NAMALWA (cell line): ENCODE measurements at regions not wholly inside any gene's neighbourhood (a gene's known extent, or its start where the extent isn't known, plus 50 kb on each side); places are given as distances from the start of the nearest gene placed in this dataset.
"Not testable (repeated sequence)": the region's sequence is repeated elsewhere in the genome, so short reads cannot be mapped to it uniquely, and the experiment has no call there.

Experiments used
- DNase-seq: peaks from one replicate; pipeline ENCODE4 v3.0.0-alpha.2; 2015; ENCODE audit warnings: low spot score

- DNase-seq, result no peak
Measured at GRCh38 chr3:88954853-88955252, 152.6 kb upstream of the EPHA3 start.

GRCh38 chr3:88955274-88955673, 152.1 kb upstream of the EPHA3 start:
- no peak for DNase-seq

- DNase-seq, result no peak
Measured at GRCh38 chr3:88957711-88958439, 149.5 kb upstream of the EPHA3 start.

- DNase-seq, result no peak
Measured at GRCh38 chr3:88960019-88960418, 147.4 kb upstream of the EPHA3 start.

GRCh38 chr3:88963003-88963402, 144.4 kb upstream of the EPHA3 start:
- no peak for DNase-seq

GRCh38 chr3:88979760-88980159, 127.7 kb upstream of the EPHA3 start:
- no peak for DNase-seq

- DNase-seq, result no peak
Measured at GRCh38 chr3:88983458-88983857, 124.0 kb upstream of the EPHA3 start.

- no peak for DNase-seq
Measured at GRCh38 chr3:88984256-88984655, 123.2 kb upstream of the EPHA3 start.

- DNase-seq, result no peak
Measured at GRCh38 chr3:88984832-88985231, 122.6 kb upstream of the EPHA3 start.

- DNase-seq, result no peak
Measured at GRCh38 chr3:88985491-88985890, 121.9 kb upstream of the EPHA3 start.

- DNase-seq, result no peak
Measured at GRCh38 chr3:88986834-88987233, 120.6 kb upstream of the EPHA3 start.

- DNase-seq, result no peak
Measured at GRCh38 chr3:88987776-88988175, 119.6 kb upstream of the EPHA3 start.

- DNase-seq, result no peak
Measured at GRCh38 chr3:88988906-88989305, 118.5 kb upstream of the EPHA3 start.

GRCh38 chr3:88991496-88991895, 115.9 kb upstream of the EPHA3 start:
- DNase-seq, result no peak

- no peak for DNase-seq
Measured at GRCh38 chr3:88996691-88997090, 110.7 kb upstream of the EPHA3 start.

GRCh38 chr3:88997260-88997659, 110.2 kb upstream of the EPHA3 start:
- DNase-seq, result no peak

GRCh38 chr3:89000886-89001285, 106.5 kb upstream of the EPHA3 start:
- no peak for DNase-seq

- DNase-seq, result no peak
Measured at GRCh38 chr3:89002191-89002590, 105.2 kb upstream of the EPHA3 start.

- DNase-seq, result no peak
Measured at GRCh38 chr3:89013536-89013935, 93.9 kb upstream of the EPHA3 start.

- no peak for DNase-seq
Measured at GRCh38 chr3:89017531-89017930, 89.9 kb upstream of the EPHA3 start.

GRCh38 chr3:89025185-89025584, 82.2 kb upstream of the EPHA3 start:
- DNase-seq, result no peak

GRCh38 chr3:89032346-89033013, 74.9 kb upstream of the EPHA3 start:
- no peak for DNase-seq

GRCh38 chr3:89034723-89035122, 72.7 kb upstream of the EPHA3 start:
- DNase-seq, result not testable (repeated sequence)

GRCh38 chr3:89038869-89039268, 68.6 kb upstream of the EPHA3 start:
- no peak for DNase-seq
